COR-L47 (cell line): ENCODE measurements at regions not wholly inside any gene's neighbourhood (a gene's known extent, or its start where the extent isn't known, plus 50 kb on each side); places are given as distances from the start of the nearest gene placed in this dataset.
"Not testable (repeated sequence)": the region's sequence is repeated elsewhere in the genome, so short reads cannot be mapped to it uniquely, and the experiment has no call there.

Source experiments
- DNase-seq: peaks from one replicate; lab custom pipeline; 2025; lab: John Stamatoyannopoulos, UW

DNA sequence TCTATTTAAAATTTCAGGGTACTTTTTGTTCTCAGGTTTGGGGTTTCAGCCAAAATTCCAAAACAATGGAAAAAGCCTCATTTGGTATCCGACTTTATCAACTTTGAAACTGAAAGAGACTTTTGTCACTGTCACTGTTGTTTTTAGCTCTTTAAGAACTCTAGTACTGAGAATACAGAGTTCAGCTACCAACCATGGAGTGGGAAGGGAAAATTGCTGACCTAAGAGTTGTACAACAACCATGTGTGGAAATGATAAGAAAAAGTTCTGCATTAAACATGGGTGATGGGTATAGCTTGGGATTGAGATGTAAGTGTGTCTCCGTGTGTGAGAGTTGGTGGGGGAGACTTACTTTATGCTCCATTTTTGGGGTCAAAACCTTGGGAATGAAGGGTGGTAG is 206.6 kb upstream of the LRATD1 start:
- DNase-seq: no peak

DNA sequence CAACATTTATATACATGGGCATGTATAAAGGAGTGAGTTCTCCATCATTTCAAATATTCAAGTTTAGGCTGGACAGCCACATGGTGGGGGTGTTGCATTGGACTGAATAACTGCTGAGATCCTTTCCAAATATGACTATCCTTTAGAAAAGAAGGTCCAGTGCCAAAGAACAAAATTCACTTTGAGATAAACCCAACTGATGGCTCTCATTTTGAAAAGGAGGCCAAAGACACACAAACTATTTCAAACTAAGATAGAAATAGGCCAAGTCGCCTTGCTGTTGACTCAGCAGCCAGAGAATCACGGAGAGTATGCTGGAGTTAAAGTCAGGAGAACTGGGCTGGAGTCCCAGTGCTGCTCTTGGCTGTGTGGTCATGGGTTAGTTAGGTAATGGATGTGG is 204.5 kb upstream of the LRATD1 start:
- no peak for DNase-seq

DNA sequence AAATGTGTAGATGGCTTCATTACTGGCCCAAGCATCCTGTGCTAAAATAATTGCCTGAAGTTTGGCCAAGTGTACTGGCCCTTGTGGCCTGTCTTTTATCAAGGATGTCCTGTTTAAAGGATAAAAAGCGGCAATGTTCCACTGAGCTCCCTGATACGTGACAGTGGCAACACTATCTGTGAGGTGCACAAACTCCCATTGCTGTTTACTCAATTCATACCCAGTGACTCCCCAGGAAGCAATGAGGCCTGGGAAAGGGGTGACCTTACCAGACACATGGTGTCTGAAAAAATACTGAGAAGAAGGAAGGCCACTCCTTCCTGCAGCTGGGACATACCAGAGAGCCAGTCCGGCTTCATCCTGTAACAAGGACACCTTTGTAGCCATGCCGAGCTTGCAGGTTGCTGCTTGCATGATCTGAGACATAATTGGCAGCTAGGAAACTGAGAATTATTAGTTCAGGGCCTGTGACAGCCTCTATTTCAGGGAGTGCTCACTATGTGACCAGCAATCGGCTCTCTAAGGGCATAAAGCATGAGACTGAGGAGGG is 198.5 kb upstream of the LRATD1 start:
- DNase-seq: no peak

DNA sequence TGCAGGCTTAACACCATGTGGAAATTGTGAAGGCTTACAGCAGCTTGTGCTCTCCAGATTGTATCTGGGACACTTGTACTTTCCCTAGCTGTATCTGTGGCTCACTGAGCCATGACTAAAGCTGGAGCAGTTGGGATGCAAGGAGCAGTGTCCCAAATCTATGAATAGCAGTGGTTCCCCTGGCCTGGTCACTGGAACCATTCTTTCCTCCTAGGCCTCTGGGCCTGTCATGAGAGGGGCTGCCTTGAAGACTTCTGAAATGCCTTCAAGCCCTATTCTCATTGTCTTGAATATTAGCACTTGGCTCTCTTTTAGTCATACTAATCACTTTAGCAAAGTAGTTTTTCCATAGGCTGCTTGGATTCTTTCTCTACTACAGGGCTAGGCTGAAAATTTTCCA is 186.8 kb upstream of the LRATD1 start:
- DNase-seq: no peak

DNA sequence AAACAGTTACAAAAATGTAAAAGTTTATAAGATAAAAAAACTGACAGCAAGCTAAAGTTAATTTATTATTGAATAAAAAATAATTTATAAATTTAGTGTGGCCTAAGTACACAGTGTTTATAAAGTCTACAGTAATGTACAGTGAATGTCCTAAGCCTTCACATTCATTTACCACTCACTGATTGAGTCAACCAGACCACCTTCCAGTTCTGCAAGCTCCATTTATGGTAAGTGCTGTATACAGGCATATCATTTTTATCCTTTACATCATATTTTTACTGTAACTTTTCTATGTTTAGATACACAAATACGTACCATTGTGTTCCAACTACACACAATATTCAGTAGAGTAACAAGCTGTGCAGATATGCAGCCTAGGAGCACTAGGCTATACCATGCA is 184.2 kb upstream of the LRATD1 start:
- DNase-seq: no peak

DNA sequence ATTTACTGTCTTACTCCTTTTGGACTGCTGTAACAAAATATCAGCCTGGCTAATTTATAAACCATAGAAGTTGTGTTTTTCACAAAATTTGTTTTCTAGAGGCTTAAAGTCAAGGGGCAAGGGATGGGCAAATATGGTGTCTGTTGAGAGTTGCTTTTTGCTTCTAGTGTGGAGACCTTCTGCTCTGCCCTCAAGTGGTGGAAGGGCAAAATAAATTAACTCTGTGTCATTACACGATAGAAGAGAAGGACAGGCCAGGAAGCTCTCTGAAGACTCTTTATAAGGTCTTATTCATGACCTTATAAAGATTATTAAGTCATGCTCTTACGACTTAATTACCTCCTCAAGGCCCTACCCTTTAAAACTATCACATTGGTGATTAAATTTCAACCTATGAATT is 181.2 kb upstream of the LRATD1 start:
- DNase-seq: no peak

DNA sequence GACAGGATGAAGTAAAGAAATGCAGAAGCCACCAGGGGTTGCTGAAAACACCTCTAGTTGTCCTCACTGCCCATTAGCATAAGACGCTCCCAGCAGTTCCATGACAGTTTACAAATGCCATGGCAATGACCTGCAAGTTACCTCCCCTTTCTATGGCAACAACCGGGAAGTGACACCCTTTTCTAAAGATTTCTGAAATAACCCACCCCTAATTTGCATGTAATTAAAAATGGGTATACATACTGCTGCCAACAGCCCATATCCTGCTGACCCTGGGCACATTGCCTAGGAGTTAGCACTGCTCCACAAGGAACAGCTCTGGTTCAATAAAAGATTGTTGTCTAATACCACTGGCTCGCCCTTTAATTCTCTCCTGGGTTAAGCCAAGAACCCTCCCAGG is 178.3 kb upstream of the LRATD1 start:
- DNase-seq: peak; percentile 2

DNA sequence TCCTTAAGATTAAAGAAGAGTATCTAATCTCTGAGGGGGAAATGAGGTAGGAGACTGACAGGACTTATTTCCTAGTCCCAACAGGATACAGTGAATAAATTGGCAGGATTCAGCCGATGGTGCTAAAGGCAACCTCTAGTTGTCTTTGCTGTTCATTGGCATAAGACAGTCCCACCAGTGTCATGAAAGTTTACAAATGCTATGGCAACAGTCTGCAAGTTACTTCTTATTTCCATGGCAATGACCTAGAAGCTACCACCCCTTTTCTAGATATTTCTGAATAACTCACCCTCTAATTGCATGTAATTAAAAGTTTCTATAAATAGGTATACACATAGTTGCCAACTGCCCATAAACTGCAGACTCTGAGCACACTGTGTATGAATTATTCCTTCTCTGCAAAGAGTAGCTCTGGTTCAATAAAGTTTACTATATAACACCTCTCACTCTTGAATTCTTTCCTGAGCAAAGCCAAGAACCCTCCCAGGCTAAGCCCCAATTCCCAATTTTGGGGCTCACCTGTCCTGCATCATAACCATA is 172.7 kb upstream of the LRATD1 start:
- DNase-seq: no peak

DNA sequence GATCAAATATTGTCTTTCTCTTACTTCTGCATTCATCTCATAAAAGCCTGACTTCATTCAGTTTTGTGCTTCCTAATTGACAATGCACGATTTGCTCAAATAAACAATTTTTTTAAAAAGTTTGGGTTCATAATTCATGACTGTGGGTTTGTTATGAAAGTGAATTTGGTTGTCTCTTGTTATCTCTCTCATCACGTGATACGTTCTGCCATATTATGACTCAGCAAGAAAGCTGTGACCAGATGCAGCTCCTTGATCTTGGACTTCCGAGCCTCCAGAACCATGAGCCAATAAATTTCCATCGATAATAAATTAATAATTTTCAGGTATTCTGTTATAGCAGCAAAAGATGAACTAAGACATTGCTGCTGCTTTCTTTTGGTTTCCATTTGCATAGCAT is 156.5 kb upstream of the LRATD1 start:
- DNase-seq: no peak

DNA sequence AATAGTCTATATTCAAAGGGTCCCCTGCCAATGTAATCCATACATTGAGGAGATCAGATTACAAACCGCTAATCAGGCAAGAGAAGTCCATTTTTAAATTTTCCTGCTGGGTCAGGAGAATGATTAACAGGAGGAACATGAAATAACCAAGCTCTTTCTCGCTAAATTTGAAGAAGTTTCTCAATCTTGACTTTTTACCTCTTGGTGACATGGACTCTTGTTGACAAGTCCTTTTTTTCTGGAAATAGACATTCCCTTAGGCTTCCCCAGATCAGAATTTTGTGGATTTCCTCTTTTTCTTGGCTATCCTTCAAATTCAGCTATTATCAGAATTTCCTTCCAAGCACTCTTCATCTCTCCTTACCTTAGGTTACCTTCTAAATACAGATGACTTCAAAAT is 153.0 kb upstream of the LRATD1 start:
- no peak for DNase-seq

DNA sequence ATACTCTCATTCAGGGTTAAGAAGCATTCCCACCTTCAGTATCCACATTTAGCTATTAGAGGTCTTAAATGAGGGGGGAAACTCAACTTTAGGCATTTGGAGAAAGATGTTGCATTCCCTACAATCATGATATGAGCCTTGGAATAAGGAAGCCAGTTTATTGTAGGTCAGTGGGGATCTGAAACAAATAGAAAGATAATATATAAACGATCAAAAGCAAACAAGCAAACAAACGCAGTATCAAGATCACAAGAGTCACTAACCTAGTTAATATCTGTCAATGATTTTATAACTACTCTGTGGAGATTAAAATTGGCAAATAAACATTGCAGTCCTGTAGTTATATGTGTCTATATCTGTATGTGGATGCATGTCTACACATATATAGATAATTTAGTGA is 152.4 kb upstream of the LRATD1 start:
- no peak for DNase-seq

DNA sequence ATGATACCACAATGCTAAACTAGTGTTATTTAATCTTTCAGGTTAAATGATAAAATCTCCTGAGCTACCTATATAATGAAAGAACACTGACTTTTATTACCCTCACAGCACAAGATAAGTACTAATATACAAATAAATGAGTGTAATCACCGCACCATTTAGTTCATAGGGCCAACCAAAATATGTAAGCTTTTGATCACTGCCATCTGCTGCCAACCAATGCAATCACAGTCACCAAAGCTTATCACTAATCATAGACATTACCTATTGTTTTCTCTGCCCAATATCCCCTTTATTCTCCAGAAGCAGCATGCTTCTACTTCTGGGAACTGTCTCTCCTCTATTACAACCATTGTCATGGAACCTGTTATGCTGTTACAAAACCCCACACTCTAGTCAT is 151.6 kb upstream of the LRATD1 start:
- no peak for DNase-seq

DNA sequence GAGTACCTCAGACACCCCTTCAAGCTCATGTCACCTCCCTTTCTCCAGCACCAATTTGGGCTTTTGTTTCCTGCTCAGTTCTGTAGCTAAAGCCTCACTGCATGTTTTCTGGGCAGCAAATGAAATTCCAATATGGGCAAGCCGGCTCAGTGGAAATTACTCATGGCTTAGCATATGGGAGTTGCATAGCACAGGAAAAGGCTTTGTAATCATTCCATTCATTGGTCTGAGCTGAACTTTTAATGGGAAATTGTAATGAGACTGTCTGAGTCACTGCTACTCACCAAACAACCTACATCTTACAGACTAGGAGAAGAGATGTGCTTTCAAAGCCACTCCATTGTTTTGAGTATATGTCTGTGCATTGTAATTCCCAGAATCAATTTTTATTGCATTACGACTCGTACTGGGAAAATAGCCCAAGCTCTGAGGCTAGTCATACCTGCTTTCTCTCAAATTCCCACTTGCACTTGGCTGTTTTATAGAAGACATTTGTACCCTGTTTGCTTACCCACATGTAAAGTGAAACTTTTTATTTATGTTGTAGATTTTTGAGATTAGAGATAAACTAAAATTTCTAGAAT is 139.5 kb upstream of the LRATD1 start:
- no peak for DNase-seq

DNA sequence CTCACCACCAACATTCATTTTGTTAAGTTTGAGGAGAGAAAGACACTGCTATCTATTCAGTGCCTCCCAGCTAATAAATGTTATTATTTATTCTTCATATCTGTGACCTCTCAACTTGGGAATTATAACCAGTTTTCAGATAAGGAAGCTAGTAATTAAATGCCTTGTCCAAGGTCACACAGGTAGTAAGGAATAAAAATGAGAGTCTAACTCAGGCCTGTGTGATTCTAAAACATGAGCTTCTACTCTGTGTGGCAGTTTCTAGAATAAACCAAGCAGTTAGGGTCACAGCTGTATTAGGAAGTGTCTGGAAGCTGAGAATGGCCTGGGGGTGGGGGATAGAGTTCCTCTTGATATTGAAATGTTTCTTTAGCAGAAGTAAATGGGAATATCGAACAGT is 137.8 kb upstream of the LRATD1 start:
- DNase-seq: no peak

DNA sequence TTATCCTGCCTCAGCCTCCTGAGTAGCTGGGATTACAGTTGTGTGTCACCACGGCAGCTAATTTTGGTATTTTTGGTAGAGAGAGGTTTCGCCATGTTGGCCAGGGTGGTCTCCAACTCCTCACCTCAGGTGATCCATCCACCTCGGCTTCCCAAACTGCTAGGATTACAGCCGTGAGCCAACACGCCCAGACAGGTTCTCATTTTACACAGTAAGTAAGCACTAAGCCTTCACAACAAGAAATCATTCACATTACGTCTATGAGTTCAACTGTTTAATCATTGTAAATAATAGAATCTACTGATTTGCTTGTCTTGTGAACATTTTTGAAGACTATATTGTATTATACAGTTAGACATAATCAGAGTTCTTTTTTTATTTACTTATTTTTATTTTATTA is 131.5 kb upstream of the LRATD1 start:
- no peak for DNase-seq

DNA sequence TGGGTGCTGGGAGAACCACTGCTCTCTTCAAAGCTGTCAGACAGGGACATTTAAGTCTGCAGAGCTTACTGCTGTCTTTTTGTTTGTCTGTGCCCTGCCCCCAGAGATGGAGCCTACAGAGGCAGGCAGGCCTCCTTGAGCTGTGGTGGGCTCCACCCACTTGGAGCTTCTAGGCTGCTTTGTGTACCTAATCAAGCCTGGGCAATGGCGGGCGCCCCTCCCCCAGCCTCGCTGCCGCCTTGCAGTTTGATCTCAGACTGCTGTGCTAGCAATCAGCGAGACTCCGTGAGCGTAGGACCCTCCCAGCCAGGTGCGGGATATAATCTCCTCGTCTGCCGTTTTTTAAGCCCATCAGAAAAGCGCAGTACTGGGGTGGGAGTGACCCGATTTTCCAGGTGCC is 125.6 kb upstream of the LRATD1 start:
- DNase-seq: not testable (repeated sequence)

DNA sequence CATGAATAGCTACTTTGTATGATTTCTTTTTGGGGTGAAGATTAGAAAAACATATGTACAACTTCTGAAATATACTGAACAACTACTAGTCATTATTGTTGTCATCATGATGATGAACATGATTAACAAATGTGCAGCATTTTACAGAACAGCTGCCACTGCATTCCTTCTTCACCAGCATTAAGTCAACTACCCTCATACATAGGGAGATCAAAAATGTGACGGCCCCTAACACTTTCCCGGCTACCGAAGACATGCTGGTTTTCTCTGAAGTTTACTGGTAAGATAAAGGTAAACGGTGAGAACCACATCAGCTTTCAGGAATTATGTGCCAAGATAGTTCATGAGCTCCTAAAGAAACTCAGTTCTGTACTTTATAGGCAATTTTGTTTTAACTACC is 121.0 kb upstream of the LRATD1 start:
- DNase-seq: no peak

DNA sequence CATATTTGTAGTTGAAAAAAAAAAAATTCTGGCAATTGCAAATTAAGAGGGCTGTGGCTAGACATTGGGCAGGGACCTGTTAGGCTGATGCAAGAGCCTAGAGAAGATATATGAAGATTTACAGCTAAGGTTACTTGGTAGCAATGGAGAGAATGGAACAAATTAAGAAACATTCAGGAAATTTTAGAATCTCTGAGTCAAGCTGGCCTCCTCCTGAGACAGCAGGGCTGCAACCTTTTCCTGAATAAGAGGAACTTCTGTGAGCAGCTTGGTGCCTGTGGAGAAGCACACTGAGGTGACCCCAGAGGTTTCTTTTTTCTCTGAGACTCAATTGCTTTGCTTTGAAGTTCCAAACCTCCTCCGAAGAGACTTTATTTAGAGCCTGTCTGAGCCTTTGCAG is 118.6 kb upstream of the LRATD1 start:
- no peak for DNase-seq

DNA sequence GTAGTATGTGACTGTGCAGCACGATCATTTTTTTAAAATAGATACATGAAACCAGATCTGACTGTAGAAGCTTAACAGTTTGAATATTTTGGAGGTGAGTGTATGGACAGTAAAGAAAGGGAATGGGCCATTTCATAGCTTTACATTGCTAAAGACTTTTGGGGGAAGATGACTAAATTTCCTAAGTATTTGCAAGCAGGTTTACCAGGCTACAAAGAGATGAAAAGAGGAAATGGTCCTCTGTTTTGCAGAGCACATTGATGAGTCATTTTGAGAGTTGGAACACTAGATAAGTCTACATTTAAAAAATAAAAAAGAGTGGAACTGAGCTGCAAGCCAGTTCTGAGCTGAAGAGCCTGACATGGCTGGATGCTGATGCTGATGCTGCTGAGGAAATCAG is 115.7 kb upstream of the LRATD1 start:
- no peak for DNase-seq

DNA sequence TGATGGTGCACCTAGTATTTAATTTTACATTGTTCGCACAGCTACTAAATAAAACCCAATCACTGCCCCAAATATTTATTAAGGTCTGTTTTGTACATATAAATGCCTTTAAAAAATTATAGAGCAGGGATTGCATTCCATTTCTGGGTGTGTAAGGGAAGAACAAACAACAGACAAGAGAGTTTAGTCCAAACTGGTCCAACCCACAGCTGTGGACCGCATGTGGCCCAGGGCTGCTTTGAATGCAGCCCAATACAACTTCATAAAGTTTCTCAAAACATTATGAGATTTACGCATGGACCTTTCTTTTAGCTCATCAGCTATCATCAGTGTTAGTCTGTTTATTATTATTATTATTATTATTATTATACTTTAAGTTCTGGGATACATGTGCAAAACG is 114.8 kb upstream of the LRATD1 start:
- no peak for DNase-seq

DNA sequence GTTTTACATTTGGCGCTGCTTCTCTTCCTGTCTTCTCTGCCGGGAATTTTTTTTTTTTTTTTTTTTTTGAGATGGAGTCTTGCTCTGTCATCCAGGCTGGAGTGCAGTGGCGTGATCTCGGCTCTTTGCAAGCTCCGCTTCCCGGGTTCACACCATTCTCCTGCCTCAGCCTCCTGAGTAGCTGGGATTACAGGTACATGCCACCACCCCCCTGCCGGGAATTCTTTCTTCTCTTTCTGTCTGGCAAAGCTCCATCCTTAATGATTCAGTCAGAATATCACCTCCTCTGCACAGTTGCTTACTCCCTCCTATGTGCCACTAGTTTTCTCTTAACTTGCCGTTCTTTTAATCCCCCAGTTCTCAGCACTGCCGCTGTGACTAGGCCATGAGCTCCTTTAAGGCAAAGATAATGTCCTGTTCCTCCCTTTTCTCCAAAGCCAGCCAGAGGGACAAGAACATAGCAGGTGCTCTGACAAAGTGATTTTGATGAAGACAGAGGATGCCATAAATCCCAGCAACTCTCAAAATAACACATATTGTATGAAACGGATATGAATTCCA is 112.1 kb upstream of the LRATD1 start:
- no peak for DNase-seq

DNA sequence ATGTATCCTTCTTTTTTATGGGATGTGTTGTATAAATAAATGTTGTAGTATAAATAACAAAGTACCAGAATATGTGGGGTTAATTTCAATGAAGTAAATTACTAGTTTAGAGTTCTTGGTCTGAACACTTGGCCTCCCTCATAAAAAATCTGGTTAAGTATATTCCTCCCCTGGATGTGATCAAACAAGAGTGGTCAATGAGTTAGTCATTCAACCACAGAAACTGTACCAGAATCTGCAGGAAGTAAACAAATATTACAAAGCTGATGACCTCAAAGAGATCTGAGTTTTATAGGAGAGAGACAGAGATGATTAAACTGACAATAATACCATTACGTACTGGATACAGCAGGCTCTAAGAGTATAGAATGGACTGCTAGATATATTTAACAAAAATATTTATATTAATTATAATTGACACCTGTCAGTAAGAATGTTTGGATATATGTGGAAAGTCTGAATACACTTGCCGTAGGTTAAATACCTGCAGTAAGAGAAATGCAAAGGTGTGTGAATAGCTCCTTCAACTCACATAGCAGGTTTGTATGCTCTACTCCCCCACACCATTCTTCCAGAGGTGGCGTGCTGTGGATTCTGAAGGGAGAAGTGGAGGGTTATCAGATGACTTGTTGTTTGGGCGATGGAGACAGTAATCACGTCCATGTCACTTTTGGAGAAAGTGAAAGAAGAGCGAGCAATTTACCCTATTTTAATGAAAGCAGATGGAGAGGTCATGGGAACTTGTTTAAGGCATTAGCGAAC is 108.3 kb upstream of the LRATD1 start:
- DNase-seq: no peak

DNA sequence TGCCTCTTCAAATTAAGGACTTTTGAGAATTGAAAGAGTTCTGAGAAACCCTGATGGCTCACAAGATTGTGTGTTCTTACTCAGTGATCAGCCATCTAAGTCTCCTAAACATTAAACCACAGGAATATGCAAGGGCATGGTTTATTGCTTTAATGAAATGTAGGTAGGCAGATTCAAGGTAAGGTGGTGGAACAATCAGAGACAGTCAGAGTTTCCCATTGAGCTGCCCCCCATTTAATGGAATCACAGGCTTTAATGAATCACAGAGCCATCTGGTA is 107.8 kb upstream of the LRATD1 start:
- DNase-seq: no peak

DNA sequence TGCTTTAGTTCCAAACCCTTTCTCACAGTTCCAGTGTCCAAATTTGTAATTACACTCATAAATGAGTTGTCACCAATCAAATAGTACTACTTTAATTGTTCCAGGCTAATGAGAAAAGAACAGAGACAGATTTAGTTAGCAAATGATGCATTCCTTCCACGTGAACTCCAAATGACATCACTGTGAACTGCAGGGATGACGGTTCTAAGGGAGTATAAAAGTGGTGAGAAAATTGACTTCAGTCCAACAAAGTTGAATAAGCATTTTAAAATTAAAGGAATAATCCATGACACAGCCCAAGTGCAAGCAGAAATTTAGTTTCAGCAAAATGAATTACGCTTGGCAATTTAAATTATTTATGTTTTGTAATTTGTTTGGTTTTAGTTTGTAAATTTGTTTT is 102.0 kb upstream of the LRATD1 start:
- no peak for DNase-seq
